H1 (cell line): ENCODE measurements at regions not wholly inside any gene's neighbourhood (a gene's known extent, or its start where the extent isn't known, plus 50 kb on each side); places are given as distances from the start of the nearest gene placed in this dataset.

Experiments used
- BACH1 ChIP-seq: IDR thresholded peaks from 2 replicates; pipeline ENCODE4 v1.6.1; 2012; ENCODE audit warnings: low read length, improper control_type of control experiment
- GABPA ChIP-seq: IDR thresholded peaks from 2 replicates; pipeline ENCODE4 v1.6.1; 2011; ENCODE audit warnings: mild to moderate bottlenecking, low read length, moderate library complexity, borderline replicate concordance; ENCODE audit not compliant: insufficient read depth
- NANOG ChIP-seq: IDR thresholded peaks from 2 replicates; pipeline ENCODE4 v1.6.1; 2011; ENCODE audit warnings: low read length, low read depth, mild to moderate bottlenecking, inconsistent platforms; ENCODE audit not compliant: insufficient read depth, poor library complexity, severe bottlenecking
- RNF2 ChIP-seq: fragments of 200-900, 300-1000 bp; sonication (generic); IDR thresholded peaks from 2 replicates; pipeline ENCODE4 v1.7.1; 2016; ENCODE audit warnings: borderline replicate concordance, low read depth, mild to moderate bottlenecking, antibody characterized with exemption, low read length; ENCODE audit not compliant: poor library complexity, severe bottlenecking; ENCODE audit errors: missing control alignments
- SIN3A ChIP-seq, 2 experiments: IDR thresholded peaks in 1 of 2; conservative IDR thresholded peaks in 1 of 2; 2 replicates each; pipeline ENCODE4 v1.6.1; 2011 to 2012; ENCODE audit warnings: low read length in 2 of 2, improper control_type of control experiment in 1 of 2, low read depth in 1 of 2, mild to moderate bottlenecking in 1 of 2
- TAF7 ChIP-seq: optimal IDR thresholded peaks from 2 replicates; pipeline ENCODE3; 2011; ENCODE audit warnings: low read depth, mild to moderate bottlenecking, inconsistent platforms, low read length, moderate library complexity, borderline replicate concordance

DNA sequence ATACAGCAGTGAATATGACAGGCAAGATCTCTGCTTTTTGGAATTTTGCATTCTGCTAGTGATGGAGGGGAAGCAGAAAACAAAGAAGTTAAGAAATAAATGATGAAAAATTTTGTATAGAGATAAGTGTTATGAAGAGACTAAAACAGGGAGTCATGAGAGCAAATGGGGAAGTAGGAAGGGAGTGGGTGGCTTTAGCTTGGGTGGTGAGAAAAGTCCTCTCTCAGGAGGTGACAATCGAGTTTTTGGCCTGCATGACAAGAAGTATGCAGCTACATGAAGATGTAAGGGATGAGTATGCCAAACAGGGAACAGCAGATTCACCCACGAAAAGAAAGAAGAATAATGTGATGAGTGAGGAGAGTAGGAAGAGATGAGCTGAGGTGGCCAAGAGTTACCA, 80.7 kb upstream of the MPPED2 start (continued):
- TF ChIP-seq GABPA, result no peak
- TF ChIP-seq SIN3A (conservative IDR thresholded peaks at IDR 0.05 in 1 of 2, IDR thresholded peaks at IDR 0.05 in 1 of 2; ENCODE audit: low read depth in 1 of 2, low read length in 2 of 2), result no peak
- TF ChIP-seq BACH1, result no peak
- no peak for TF ChIP-seq RNF2
- TF ChIP-seq NANOG, result no peak
- TF ChIP-seq TAF7, result no peak
